ENCODE measurements at regions not wholly inside any gene's neighbourhood (a gene's known extent, or its start where the extent isn't known, plus 50 kb on each side); places are given as distances from the start of the nearest gene placed in this dataset.

- no peak overlapping the region for H2AK5ac ChIP-seq (ENCODE audit: insufficient read length, low read length)
- no peaks in the 10 kb centered on the region for H4K20me1 ChIP-seq (ENCODE audit: control insufficient read depth, insufficient read depth, insufficient read length)
- H3K27me3 ChIP-seq (ENCODE audit: insufficient read depth, low read length): no peaks in the 10 kb centered on the region
- no peaks in the 10 kb centered on the region for H3K9me3 ChIP-seq (ENCODE audit: control insufficient read depth, low read depth, low read length)
- DNase-seq: no peak
- no peak overlapping the region for H2BK12ac ChIP-seq (ENCODE audit: insufficient read length, low read depth, low read length)
- H3K23me2 ChIP-seq (ENCODE audit: insufficient read length, low read depth, low read length, poor library complexity, severe bottlenecking): no peaks in the 10 kb centered on the region
- H3K4me2 ChIP-seq (ENCODE audit: insufficient read depth, insufficient read length, low read length): no peak overlapping the region
- no peak overlapping the region for H4K5ac ChIP-seq (ENCODE audit: insufficient read length, low read depth, low read length)
- peaks cover 3 to 6% of the 10 kb centered on the region in 2 experiments; a peak in 2 of 4 replicates for H3K4me1 Mint-ChIP-seq
- no peaks in the 10 kb centered on the region for H3K79me1 ChIP-seq (ENCODE audit: insufficient read depth, low read depth, low read length, poor library complexity, severe bottlenecking)
- H3K9me3 Mint-ChIP-seq: peaks cover 0 to 6% of the 10 kb centered on the region in 2 experiments; a peak in 2 of 5 replicates
- H3K18ac ChIP-seq (ENCODE audit: insufficient read length, low read depth, low read length): no peak overlapping the region
- H3K27ac Mint-ChIP-seq: peak overlapping the region in 1 of 3 experiments; percentile 8; a peak in 1 of 7 replicates
- no peak overlapping the region for H3T11ph ChIP-seq (ENCODE audit: low read length)
- no peaks in the 10 kb centered on the region for H3K27me3 Mint-ChIP-seq (ENCODE audit: low read depth)
- no peak overlapping the region for H3K9ac ChIP-seq (ENCODE audit: extremely low read depth, insufficient read length, low read length)
- TF ChIP-seq CTCF (conservative IDR thresholded peaks at IDR 0.05): no peak
- no peak overlapping the region for H3K4ac ChIP-seq (ENCODE audit: low read depth, low read length)
- H3K23ac ChIP-seq (ENCODE audit: insufficient read length, low read depth, low read length): no peak overlapping the region
- no peak overlapping the region for H2AFZ ChIP-seq (ENCODE audit: low read length)
- H2BK5ac ChIP-seq (ENCODE audit: insufficient read length, low read length): no peak overlapping the region
- H3K56ac ChIP-seq (ENCODE audit: insufficient read length, low read depth, low read length): no peak overlapping the region
- H3K27ac ChIP-seq (ENCODE audit: insufficient read length, low read depth, low read length): no peak overlapping the region
- H4K91ac ChIP-seq (ENCODE audit: insufficient read length, low read depth, low read length): no peak overlapping the region
- H3K36me3 Mint-ChIP-seq (ENCODE audit: insufficient read depth in 1 of 3, low read depth in 3 of 3): peaks cover 0 to 10% (median 7%) of the 10 kb centered on the region in 3 experiments; a peak in 5 of 7 replicates
- H2BK15ac ChIP-seq (ENCODE audit: low read depth, low read length): 0 out of 2 replicates have a peak overlapping the region, but pooled peaks have one; percentile 62
- no peak overlapping the region for H3K4me3 Mint-ChIP-seq
- H3K14ac ChIP-seq (ENCODE audit: insufficient read depth, low read length): no peak overlapping the region
- no peak overlapping the region for H4K8ac ChIP-seq (replicated peaks; ENCODE audit: insufficient read length, low read depth, low read length)
- no peaks in the 10 kb centered on the region; the same call in 1 of the 2 replicates for H3K4me1 ChIP-seq (ENCODE audit: insufficient read depth, low read length)
- H2BK120ac ChIP-seq (ENCODE audit: low read depth, low read length, poor library complexity, severe bottlenecking): no peak overlapping the region
- no peak overlapping the region for H2BK20ac ChIP-seq (ENCODE audit: low read depth, low read length, poor library complexity, severe bottlenecking)
- no CpG with 5 or more reads among the region's 7 CpGs for WGBS (ENCODE audit: extremely low coverage, insufficient read length, low lambda C conversion rate)
- H3K79me2 ChIP-seq (ENCODE audit: insufficient read depth, low read length): no peaks in the 10 kb centered on the region
These were observed 757.7 kb upstream of the ID2 start for GRCh38 chr2:7924023-7924762.

Data from H9 (cell line).